Kidney epithelial cell (primary cell): ENCODE measurements at regions not wholly inside any gene's neighbourhood (a gene's known extent, or its start where the extent isn't known, plus 50 kb on each side); places are given as distances from the start of the nearest gene placed in this dataset.

ENCODE experiments used
- DNase-seq: peaks from one replicate; pipeline ENCODE4 v3.0.0-alpha.2; 2010; ENCODE audit warnings: low read depth
- H3K27me3 ChIP-seq: 2 replicates; pipeline ENCODE4 v1.6.0; 2011; ENCODE audit warnings: low read length; ENCODE audit not compliant: control insufficient read depth, insufficient read depth
- H3K36me3 ChIP-seq: 2 replicates; pipeline ENCODE4 v1.5.1; 2011; ENCODE audit warnings: low read length; ENCODE audit not compliant: control insufficient read depth, insufficient read depth
- H3K4me3 ChIP-seq: 2 replicates; pipeline ENCODE4 v1.5.1; 2011; ENCODE audit warnings: low read depth, mild to moderate bottlenecking, control low read depth, low read length
- CTCF ChIP-seq: IDR thresholded peaks from 2 replicates; pipeline ENCODE4 v1.5.1; 2011; ENCODE audit warnings: mild to moderate bottlenecking, moderate library complexity, low read length, control low read depth, inconsistent platforms; ENCODE audit not compliant: insufficient read depth, poor library complexity, severe bottlenecking

- Histone ChIP-seq H3K4me3 (no peak overlapping the region), H3K27me3 (no peaks in the 10 kb centered on the region), H3K36me3 (no peaks in the 10 kb centered on the region)
- TF ChIP-seq CTCF, result no peak
- DNase-seq, result no peak
Measured at GRCh38 chr9:111120526-111120925, 82.3 kb upstream of the LPAR1 start.

GRCh38 chr9:111118256-111118948 lies 80.1 kb upstream of the LPAR1 start:
- H3K36me3 ChIP-seq, result no peaks in the 10 kb centered on the region
- DNase-seq, result no peak
- no peak overlapping the region for H3K4me3 ChIP-seq
- H3K27me3 ChIP-seq, result no peaks in the 10 kb centered on the region
- no peak for TF ChIP-seq CTCF

- Histone ChIP-seq H3K4me3 (no peak overlapping the region), H3K27me3 (no peaks in the 10 kb centered on the region), H3K36me3 (no peaks in the 10 kb centered on the region)
- DNase-seq, result no peak
- no peak for TF ChIP-seq CTCF
Measured at GRCh38 chr9:111114486-111114885, 76.2 kb upstream of the LPAR1 start.

- H3K27me3 ChIP-seq, result no peaks in the 10 kb centered on the region
- no peaks in the 10 kb centered on the region for H3K36me3 ChIP-seq
- TF ChIP-seq CTCF, result no peak
- DNase-seq, result no peak
- no peak overlapping the region for H3K4me3 ChIP-seq
Measured at GRCh38 chr9:111113712-111114111, 75.4 kb upstream of the LPAR1 start.

- no peak for TF ChIP-seq CTCF
- Histone ChIP-seq H3K4me3 (no peak overlapping the region), H3K27me3 (no peaks in the 10 kb centered on the region), H3K36me3 (no peaks in the 10 kb centered on the region)
- no peak for DNase-seq
Measured at GRCh38 chr9:111110805-111111204, 72.5 kb upstream of the LPAR1 start.

GRCh38 chr9:111108946-111109345 lies 70.7 kb upstream of the LPAR1 start:
- no peak for DNase-seq
- Histone ChIP-seq H3K27me3 (no peaks in the 10 kb centered on the region), H3K4me3 (no peak overlapping the region), H3K36me3 (no peaks in the 10 kb centered on the region)
- TF ChIP-seq CTCF, result no peak
